ENCODE measurements at regions not wholly inside any gene's neighbourhood (a gene's known extent, or its start where the extent isn't known, plus 50 kb on each side); places are given as distances from the start of the nearest gene placed in this dataset.

DNA sequence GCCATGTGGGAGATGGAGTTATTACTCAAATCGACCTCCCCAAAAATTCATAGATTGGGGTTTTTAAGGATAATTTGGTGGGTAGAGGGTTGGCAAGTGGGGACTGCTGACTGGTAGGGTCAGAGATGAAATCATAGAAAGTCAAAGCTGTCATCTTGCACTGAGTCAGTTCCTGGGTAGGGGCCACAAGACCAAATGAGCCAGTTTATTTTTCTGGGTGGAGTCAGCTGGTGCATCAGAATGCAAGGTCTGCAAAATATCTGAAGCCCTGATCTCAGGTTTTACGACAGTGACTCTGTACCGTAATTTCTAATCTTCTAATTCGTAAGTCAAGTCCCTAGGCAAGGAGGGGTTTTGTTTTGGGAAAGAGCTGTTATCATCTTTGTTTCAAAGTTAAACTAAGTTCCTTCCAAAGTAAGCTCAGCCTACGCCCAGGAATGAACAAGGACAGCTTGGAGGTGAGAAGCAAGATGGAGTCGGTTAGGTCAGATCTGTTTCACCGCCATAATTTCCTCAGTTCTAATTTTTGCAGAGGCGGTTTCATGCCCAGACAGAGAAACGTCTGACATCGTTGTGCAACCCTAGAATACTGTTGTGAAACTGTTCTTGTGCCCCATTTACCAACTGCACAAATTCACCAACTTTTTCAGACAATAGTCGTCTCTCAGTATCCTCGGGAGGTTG lies 104.5 kb upstream of the SFSWAP start:
- DNase-seq (ENCODE audit: low spot score): no peak
- no peak for TF ChIP-seq CTCF (IDR thresholded peaks at IDR 0.05; ENCODE audit: extremely low read depth, missing control alignments)

GRCh38 chr12:131607658-131608447 lies 103.0 kb upstream of the SFSWAP start:
- no peak for TF ChIP-seq CTCF (IDR thresholded peaks at IDR 0.05; ENCODE audit: extremely low read depth, missing control alignments)
- DNase-seq (ENCODE audit: low spot score): peak; percentile 66

GRCh38 chr12:131608740-131609690 lies 101.9 kb upstream of the SFSWAP start:
- TF ChIP-seq CTCF (IDR thresholded peaks at IDR 0.05; ENCODE audit: extremely low read depth, missing control alignments): peak; percentile 77
- peak; percentile 77 for DNase-seq (ENCODE audit: low spot score)

GRCh38 chr12:131609762-131610161 lies 101.1 kb upstream of the SFSWAP start:
- TF ChIP-seq CTCF (IDR thresholded peaks at IDR 0.05; ENCODE audit: extremely low read depth, missing control alignments): no peak
- DNase-seq (ENCODE audit: low spot score): no peak

GRCh38 chr12:131610181-131610580 lies 100.7 kb upstream of the SFSWAP start:
- DNase-seq (ENCODE audit: low spot score): no peak
- no peak for TF ChIP-seq CTCF (IDR thresholded peaks at IDR 0.05; ENCODE audit: extremely low read depth, missing control alignments)

DNA sequence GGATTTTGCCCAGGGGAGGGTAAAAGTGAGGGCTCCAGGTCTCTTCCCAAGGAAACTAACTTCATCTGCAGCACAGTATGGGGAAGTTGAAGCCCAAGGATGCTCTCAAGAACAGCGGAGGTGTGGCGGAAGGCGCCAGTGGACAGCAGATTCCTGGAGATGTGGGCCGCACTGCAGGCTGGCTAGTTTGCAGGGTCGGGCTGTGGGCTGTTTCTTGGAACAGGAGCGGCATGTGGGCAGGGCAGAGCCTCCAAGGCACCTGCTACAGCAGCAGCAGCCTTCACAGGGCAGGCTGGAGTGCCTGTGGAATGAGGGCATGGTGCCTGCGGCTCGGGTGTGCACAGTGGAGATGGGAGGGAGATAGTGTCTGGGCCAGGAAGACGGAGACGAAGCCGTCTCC lies 100.0 kb upstream of the SFSWAP start:
- no peak for DNase-seq (ENCODE audit: low spot score)
- no peak for TF ChIP-seq CTCF (IDR thresholded peaks at IDR 0.05; ENCODE audit: extremely low read depth, missing control alignments)

Data from GM20000 (cell line).